GM12878 (cell line): ENCODE measurements at regions not wholly inside any gene's neighbourhood (a gene's known extent, or its start where the extent isn't known, plus 50 kb on each side); places are given as distances from the start of the nearest gene placed in this dataset.

Experiments used
- ASH2L ChIP-seq: fragments of 300-600, 200-600 bp; sonication (generic); IDR thresholded peaks from 2 replicates; pipeline ENCODE4 v1.6.1; 2017; ENCODE audit warnings: low read depth, mild to moderate bottlenecking, borderline replicate concordance
- CHD4 ChIP-seq: fragments of 200-600 bp; sonication (generic); IDR thresholded peaks from 2 replicates; pipeline ENCODE4 v1.6.1; 2016; ENCODE audit warnings: mild to moderate bottlenecking
- CTCF ChIP-seq, 3 experiments: IDR thresholded peaks in 2 of 3; conservative IDR thresholded peaks in 1 of 3; 2 replicates each; pipeline ENCODE4 v1.5.1; 2011; ENCODE audit warnings: low read depth in 3 of 3, low read length in 3 of 3, mild to moderate bottlenecking in 3 of 3, control low read depth in 2 of 3, moderate library complexity in 2 of 3, inconsistent platforms in 1 of 3, mixed read lengths in 1 of 3; ENCODE audit not compliant: control insufficient read depth in 2 of 3, insufficient read depth in 1 of 3; ENCODE audit errors: extremely low read depth in 1 of 3
- CUX1 ChIP-seq: IDR thresholded peaks from 2 replicates; pipeline ENCODE4 v1.6.1; 2012; ENCODE audit warnings: improper control_type of control experiment, low read depth, low read length; ENCODE audit not compliant: insufficient replicate concordance
- POLR2A ChIP-seq: IDR thresholded peaks from 2 replicates; pipeline ENCODE4 v1.6.1; 2011; ENCODE audit warnings: low read depth, mild to moderate bottlenecking, low read length
- POLR2AphosphoS2 ChIP-seq: IDR thresholded peaks from 2 replicates; pipeline ENCODE4 v1.6.1; 2011; ENCODE audit warnings: low read depth, mild to moderate bottlenecking, low read length, improper control_type of control experiment, moderate library complexity
- TAF1 ChIP-seq: IDR thresholded peaks from 2 replicates; pipeline ENCODE4 v1.6.1; 2011; ENCODE audit warnings: mild to moderate bottlenecking, low read depth, low read length, borderline replicate concordance
- ZNF274 ChIP-seq: IDR thresholded peaks from one replicate; pipeline ENCODE4 v1.8.0; 2011; ENCODE audit not compliant: insufficient read length, insufficient read depth
- ZSCAN29 ChIP-seq: fragments of 450-650 bp; IDR thresholded peaks from 2 replicates; pipeline ENCODE4 v1.6.1; 2017; ENCODE audit warnings: mild to moderate bottlenecking, moderate library complexity

GRCh38 chr13:70816853-70817252 is 708.6 kb upstream of the KLHL1 start:
- no peak for TF ChIP-seq ZSCAN29
- TF ChIP-seq ZNF274 = no peak
- no peak for TF ChIP-seq POLR2AphosphoS2
- TF ChIP-seq ASH2L = no peak
- TF ChIP-seq TAF1 = no peak
- no peak for TF ChIP-seq CUX1
- TF ChIP-seq CHD4 = no peak
- TF ChIP-seq POLR2A = no peak
- TF ChIP-seq CTCF (IDR thresholded peaks at IDR 0.05 in 2 of 3, conservative IDR thresholded peaks at IDR 0.05 in 1 of 3; ENCODE audit: control insufficient read depth in 2 of 3, extremely low read depth in 1 of 3, insufficient read depth in 1 of 3, low read depth in 3 of 3, low read length in 3 of 3) = no peak
